IMR-90 (cell line): ENCODE measurements at regions not wholly inside any gene's neighbourhood (a gene's known extent, or its start where the extent isn't known, plus 50 kb on each side); places are given as distances from the start of the nearest gene placed in this dataset.

Experiments used
- MAZ ChIP-seq: IDR thresholded peaks from 2 replicates; pipeline ENCODE4 v1.6.1; 2012; ENCODE audit warnings: low read depth, mild to moderate bottlenecking, low read length, improper control_type of control experiment, moderate library complexity, borderline replicate concordance
- SMC3 ChIP-seq: fragments of 150-350 bp; IDR thresholded peaks from 2 replicates; pipeline ENCODE4 v1.6.1; 2016; ENCODE audit warnings: low read depth, mild to moderate bottlenecking, antibody characterized with exemption, low read length, moderate library complexity

DNA sequence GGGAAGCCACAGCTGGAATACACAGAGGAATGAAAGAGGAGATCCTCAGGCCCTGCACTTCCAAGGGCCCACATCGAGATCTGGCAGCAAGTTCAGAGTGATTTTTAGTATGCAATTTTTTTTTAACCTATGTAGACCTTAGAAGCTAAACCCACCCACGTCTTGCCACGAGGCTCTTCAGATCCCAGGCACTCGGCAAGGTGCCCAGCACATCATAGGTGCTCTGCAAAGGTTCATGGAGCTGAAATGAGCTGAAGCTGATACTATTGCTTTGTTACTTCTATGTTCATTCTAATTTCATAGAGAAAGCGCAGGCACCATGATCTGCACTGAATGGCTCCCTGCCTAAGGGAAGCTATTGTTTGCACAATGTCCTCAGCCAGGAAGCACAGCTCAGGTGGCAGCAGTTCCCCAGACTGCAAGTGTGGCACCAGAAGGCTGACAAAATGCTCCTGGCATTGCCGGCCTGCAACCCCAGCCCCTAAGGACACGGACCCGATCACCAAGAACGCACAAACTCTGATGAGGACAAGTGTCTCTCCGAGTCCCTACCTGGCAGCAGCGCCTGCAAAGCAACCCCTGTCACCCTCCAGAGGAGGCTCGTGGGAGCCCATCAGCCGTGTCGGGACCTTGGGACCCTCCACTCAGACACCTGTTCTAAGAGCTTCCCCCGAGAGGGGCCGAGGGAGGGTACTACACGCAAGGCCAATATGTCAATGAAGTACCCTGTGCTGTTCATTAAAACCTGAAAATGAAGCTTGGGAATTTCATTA, 264.2 kb downstream of the NPHP4 start:
- TF ChIP-seq SMC3 (no peak), MAZ (no peak)
